ENCODE measurements at regions not wholly inside any gene's neighbourhood (a gene's known extent, or its start where the extent isn't known, plus 50 kb on each side); places are given as distances from the start of the nearest gene placed in this dataset.

GRCh38 chr11:107183953-107184352 is 165.7 kb upstream of the GUCY1A2 start:
- Histone ChIP-seq H3K4me1 (ENCODE audit: control insufficient read depth in 1 of 2, insufficient read depth in 2 of 2, low read length in 2 of 2) (no peaks in the 10 kb centered on the region), H3K9ac (ENCODE audit: low read length) (no peak overlapping the region), H2AFZ (ENCODE audit: low read depth, low read length, poor library complexity, severe bottlenecking) (no peak overlapping the region), H3K36me3 (ENCODE audit: control insufficient read depth in 1 of 2, insufficient read depth in 2 of 2, low read length in 2 of 2) (no peaks in the 10 kb centered on the region), H3K4me3 (replicated peaks in 1 of 2; ENCODE audit: low read depth in 1 of 2, low read length in 2 of 2) (no peak overlapping the region), H3K9me3 (ENCODE audit: control insufficient read depth in 1 of 2, insufficient read depth in 1 of 2, low read depth in 1 of 2, low read length in 2 of 2) (no peaks in the 10 kb centered on the region), H4K20me1 (ENCODE audit: insufficient read depth) (no peaks in the 10 kb centered on the region), H3K79me2 (ENCODE audit: insufficient read depth, low read length) (no peaks in the 10 kb centered on the region), H3K27me3 (ENCODE audit: insufficient read depth, low read length) (no peaks in the 10 kb centered on the region), H3K4me2 (ENCODE audit: low read length) (no peak overlapping the region), H3K9me2 (ENCODE audit: insufficient read depth) (no peaks in the 10 kb centered on the region), H3K27ac (ENCODE audit: low read depth, low read length) (no peak overlapping the region)
- RAD21 ChIA-PET (ENCODE audit: low non-redundant PET in 1 of 2, low total read pairs in 2 of 2, uncharacterized antibody in 2 of 2, unreplicated experiment in 2 of 2), result no interaction called here
- intact Hi-C loops (cut with micrococcal nuclease), result no loop called here
- TF ChIP-seq FOSL1 (IDR thresholded peaks at IDR 0.05; ENCODE audit: low read depth) (no peak), TCF7L2 (IDR thresholded peaks at IDR 0.05; ENCODE audit: borderline replicate concordance, extremely low read depth, insufficient read depth, insufficient read length) (no peak), ZNF274 (IDR thresholded peaks at IDR 0.05; ENCODE audit: low read depth, low read length) (no peak)
- TF ChIP-seq, protein P1, sequence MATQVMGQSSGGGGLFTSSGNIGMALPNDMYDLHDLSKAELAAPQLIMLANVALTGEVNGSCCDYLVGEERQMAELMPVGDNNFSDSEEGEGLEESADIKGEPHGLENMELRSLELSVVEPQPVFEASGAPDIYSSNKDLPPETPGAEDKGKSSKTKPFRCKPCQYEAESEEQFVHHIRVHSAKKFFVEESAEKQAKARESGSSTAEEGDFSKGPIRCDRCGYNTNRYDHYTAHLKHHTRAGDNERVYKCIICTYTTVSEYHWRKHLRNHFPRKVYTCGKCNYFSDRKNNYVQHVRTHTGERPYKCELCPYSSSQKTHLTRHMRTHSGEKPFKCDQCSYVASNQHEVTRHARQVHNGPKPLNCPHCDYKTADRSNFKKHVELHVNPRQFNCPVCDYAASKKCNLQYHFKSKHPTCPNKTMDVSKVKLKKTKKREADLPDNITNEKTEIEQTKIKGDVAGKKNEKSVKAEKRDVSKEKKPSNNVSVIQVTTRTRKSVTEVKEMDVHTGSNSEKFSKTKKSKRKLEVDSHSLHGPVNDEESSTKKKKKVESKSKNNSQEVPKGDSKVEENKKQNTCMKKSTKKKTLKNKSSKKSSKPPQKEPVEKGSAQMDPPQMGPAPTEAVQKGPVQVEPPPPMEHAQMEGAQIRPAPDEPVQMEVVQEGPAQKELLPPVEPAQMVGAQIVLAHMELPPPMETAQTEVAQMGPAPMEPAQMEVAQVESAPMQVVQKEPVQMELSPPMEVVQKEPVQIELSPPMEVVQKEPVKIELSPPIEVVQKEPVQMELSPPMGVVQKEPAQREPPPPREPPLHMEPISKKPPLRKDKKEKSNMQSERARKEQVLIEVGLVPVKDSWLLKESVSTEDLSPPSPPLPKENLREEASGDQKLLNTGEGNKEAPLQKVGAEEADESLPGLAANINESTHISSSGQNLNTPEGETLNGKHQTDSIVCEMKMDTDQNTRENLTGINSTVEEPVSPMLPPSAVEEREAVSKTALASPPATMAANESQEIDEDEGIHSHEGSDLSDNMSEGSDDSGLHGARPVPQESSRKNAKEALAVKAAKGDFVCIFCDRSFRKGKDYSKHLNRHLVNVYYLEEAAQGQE (IDR thresholded peaks at IDR 0.05; ENCODE audit: low read depth), result no peak
- TF ChIP-seq, protein P2, sequence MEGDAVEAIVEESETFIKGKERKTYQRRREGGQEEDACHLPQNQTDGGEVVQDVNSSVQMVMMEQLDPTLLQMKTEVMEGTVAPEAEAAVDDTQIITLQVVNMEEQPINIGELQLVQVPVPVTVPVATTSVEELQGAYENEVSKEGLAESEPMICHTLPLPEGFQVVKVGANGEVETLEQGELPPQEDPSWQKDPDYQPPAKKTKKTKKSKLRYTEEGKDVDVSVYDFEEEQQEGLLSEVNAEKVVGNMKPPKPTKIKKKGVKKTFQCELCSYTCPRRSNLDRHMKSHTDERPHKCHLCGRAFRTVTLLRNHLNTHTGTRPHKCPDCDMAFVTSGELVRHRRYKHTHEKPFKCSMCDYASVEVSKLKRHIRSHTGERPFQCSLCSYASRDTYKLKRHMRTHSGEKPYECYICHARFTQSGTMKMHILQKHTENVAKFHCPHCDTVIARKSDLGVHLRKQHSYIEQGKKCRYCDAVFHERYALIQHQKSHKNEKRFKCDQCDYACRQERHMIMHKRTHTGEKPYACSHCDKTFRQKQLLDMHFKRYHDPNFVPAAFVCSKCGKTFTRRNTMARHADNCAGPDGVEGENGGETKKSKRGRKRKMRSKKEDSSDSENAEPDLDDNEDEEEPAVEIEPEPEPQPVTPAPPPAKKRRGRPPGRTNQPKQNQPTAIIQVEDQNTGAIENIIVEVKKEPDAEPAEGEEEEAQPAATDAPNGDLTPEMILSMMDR (IDR thresholded peaks at IDR 0.05 in 2 of 3, conservative IDR thresholded peaks at IDR 0.05 in 1 of 3; ENCODE audit: borderline replicate concordance in 1 of 3, insufficient read depth in 1 of 3, low read depth in 2 of 3, low read length in 2 of 3), result no peak
- DNase-seq (ENCODE audit: low read depth, low spot score) (no peak), ATAC-seq (no peak)
- CTCF ChIA-PET, result no interaction called here
- POLR2A ChIA-PET, result no interaction called here
- BruUV-seq (replicated peaks), result no TSS peak
